Upper lobe of left lung (tissue), 4 donors: ENCODE measurements at regions not wholly inside any gene's neighbourhood (a gene's known extent, or its start where the extent isn't known, plus 50 kb on each side); places are given as distances from the start of the nearest gene placed in this dataset.

Source experiments
- CTCF ChIP-seq, 6 experiments: fragments of 450-650 bp in 4 of 6; fragments of 200-600 bp in 2 of 6; sonication (generic) in 2 of 6; IDR thresholded peaks; one replicate each; pipeline ENCODE4 v1.5.1; 2016 to 2019; ENCODE audit warnings: antibody characterized with exemption in 6 of 6
- POLR2A ChIP-seq, 4 donors: fragments of 450-650 bp; IDR thresholded peaks; one replicate each; pipeline ENCODE4 v1.5.1; 2016 to 2017; ENCODE audit warnings: antibody characterized with exemption in 4 of 4, mild to moderate bottlenecking in 2 of 4

- TF ChIP-seq CTCF (IDR thresholded peaks at IDR 0.05): no peak
- no peak for TF ChIP-seq POLR2A (IDR thresholded peaks at IDR 0.05)
These were observed 51.0 kb upstream of the NSUN7 start for GRCh38 chr4:40698733-40699132.
